ENCODE measurements at regions not wholly inside any gene's neighbourhood (a gene's known extent, or its start where the extent isn't known, plus 50 kb on each side); places are given as distances from the start of the nearest gene placed in this dataset.

DNA sequence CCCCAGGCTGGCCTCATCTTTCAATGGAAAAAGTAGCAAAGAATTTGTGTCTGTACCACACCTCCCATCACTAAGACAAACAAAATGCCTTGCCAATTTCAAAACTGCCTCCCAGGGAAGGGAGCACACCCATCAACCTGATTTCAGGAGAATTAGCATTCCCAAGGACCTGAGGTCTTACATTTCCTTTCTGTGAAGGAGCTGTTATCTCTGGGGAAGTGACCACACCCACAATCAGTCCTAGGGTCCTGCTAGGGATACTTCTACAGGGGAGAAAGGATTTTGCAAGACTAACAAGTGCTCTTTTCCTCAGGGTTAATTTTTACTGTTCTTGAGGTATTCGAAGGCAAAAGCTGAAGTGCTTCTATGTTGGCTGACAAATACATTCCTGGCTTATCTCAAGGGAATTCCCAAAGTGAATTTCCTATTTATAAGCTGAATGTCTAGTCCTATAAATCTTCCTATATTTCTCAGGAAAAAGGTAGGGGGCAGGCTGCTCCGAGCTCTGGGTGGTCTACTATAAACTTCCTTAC, 97.4 kb upstream of the ITGA1 start:
- DNase-seq: no peak

DNA sequence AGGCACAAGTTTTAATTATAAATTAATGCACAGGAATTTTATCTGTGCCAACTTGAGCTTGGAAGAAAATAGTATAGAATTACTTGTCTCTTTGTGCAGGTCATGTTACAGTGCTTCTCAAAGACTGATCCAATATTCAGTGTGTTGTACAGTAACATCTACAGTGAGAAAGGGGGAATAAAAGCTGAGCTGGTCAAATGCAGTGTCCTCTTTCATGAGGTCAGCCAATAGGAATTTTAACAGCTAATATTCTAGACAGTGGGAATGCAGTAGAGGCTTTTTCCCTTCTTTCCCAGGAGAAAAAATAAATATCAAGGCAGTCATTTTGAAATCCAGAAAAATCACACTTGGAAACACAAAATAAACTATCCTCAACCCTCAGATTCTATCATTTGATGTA, 95.7 kb upstream of the ITGA1 start:
- no peak overlapping the region for H3K9ac ChIP-seq (ENCODE audit: low read length)

More for the DNA sequence above, 97.4 kb upstream of the ITGA1 start:
- Histone ChIP-seq H3K9ac (ENCODE audit: low read length) (no peak overlapping the region), H3F3A (ENCODE audit: insufficient read depth, low read length) (no peaks in the 10 kb centered on the region), H3K27me3 (replicated peaks; ENCODE audit: insufficient read depth, low read length) (no peaks in the 10 kb centered on the region), H2AFZ (ENCODE audit: low read length) (no peak overlapping the region), H3K36me3 (replicated peaks; ENCODE audit: insufficient read depth, low read length) (no peaks in the 10 kb centered on the region), H3K27ac (ENCODE audit: low read length) (no peak overlapping the region), H3K4me2 (ENCODE audit: low read depth, low read length) (no peak overlapping the region), H4K20me1 (ENCODE audit: insufficient read depth, low read length) (no peaks in the 10 kb centered on the region), H3K79me2 (ENCODE audit: low read length) (no peaks in the 10 kb centered on the region), H3K9me2 (replicated peaks; ENCODE audit: insufficient read depth, low read length) (no peaks in the 10 kb centered on the region), H3K4me1 (ENCODE audit: low read length) (no peaks in the 10 kb centered on the region), H3K9me3 (replicated peaks; ENCODE audit: insufficient read depth, low read length) (no peaks in the 10 kb centered on the region), H3K4me3 (ENCODE audit: low read length) (no peak overlapping the region)
- TF ChIP-seq, protein P1, sequence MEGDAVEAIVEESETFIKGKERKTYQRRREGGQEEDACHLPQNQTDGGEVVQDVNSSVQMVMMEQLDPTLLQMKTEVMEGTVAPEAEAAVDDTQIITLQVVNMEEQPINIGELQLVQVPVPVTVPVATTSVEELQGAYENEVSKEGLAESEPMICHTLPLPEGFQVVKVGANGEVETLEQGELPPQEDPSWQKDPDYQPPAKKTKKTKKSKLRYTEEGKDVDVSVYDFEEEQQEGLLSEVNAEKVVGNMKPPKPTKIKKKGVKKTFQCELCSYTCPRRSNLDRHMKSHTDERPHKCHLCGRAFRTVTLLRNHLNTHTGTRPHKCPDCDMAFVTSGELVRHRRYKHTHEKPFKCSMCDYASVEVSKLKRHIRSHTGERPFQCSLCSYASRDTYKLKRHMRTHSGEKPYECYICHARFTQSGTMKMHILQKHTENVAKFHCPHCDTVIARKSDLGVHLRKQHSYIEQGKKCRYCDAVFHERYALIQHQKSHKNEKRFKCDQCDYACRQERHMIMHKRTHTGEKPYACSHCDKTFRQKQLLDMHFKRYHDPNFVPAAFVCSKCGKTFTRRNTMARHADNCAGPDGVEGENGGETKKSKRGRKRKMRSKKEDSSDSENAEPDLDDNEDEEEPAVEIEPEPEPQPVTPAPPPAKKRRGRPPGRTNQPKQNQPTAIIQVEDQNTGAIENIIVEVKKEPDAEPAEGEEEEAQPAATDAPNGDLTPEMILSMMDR (IDR thresholded peaks at IDR 0.05; ENCODE audit: low read length): no peak
- no peak for TF ChIP-seq EZH2phosphoT487 (IDR thresholded peaks at IDR 0.05; ENCODE audit: low read length)
- TF ChIP-seq EZH2 (optimal IDR thresholded peaks at IDR 0.05; ENCODE audit: low read depth, low read length): no peak

DNA sequence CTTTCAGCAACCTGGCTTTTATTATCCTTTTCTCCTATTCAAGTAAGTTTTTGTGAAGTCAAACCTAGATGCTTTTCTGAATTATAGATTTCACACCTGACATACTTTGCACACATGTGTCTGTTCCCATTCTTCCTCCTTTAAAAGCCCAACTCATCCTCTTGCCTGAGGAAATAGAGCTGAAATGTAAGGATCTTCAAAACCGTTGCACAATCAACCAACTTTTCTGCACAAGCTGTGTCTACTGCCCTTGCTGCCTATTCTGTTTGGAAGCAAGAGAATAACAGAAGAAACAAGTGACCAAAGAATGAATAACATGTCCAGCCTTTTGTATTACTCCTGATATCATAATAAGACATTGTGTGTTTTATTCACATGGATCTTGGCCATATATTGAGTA, 95.1 kb upstream of the ITGA1 start:
- Histone ChIP-seq H3K27me3 (replicated peaks; ENCODE audit: insufficient read depth, low read length) (no peaks in the 10 kb centered on the region), H4K20me1 (ENCODE audit: insufficient read depth, low read length) (no peaks in the 10 kb centered on the region), H3K9me3 (replicated peaks; ENCODE audit: insufficient read depth, low read length) (no peaks in the 10 kb centered on the region), H3K27ac (ENCODE audit: low read length) (no peak overlapping the region), H3K4me3 (ENCODE audit: low read length) (no peak overlapping the region), H3K9me2 (replicated peaks; ENCODE audit: insufficient read depth, low read length) (0 out of 2 replicates have a peak, but pooled peaks cover 2% of the 10 kb centered on the region), H3F3A (ENCODE audit: insufficient read depth, low read length) (no peaks in the 10 kb centered on the region), H3K4me2 (ENCODE audit: low read depth, low read length) (no peak overlapping the region), H3K9ac (ENCODE audit: low read length) (no peak overlapping the region), H3K36me3 (replicated peaks; ENCODE audit: insufficient read depth, low read length) (no peaks in the 10 kb centered on the region), H3K79me2 (ENCODE audit: low read length) (no peaks in the 10 kb centered on the region), H2AFZ (ENCODE audit: low read length) (no peak overlapping the region), H3K4me1 (ENCODE audit: low read length) (no peaks in the 10 kb centered on the region)
- DNase-seq: no peak
- TF ChIP-seq, protein P1 (IDR thresholded peaks at IDR 0.05; ENCODE audit: low read length): no peak
- no peak for TF ChIP-seq EZH2 (optimal IDR thresholded peaks at IDR 0.05; ENCODE audit: low read depth, low read length)
- TF ChIP-seq EZH2phosphoT487 (IDR thresholded peaks at IDR 0.05; ENCODE audit: low read length): no peak

More for the DNA sequence above, 95.7 kb upstream of the ITGA1 start:
- DNase-seq: no peak
- Histone ChIP-seq H3K4me1 (ENCODE audit: low read length) (no peaks in the 10 kb centered on the region), H3K27ac (ENCODE audit: low read length) (no peak overlapping the region), H3F3A (ENCODE audit: insufficient read depth, low read length) (no peaks in the 10 kb centered on the region), H2AFZ (ENCODE audit: low read length) (no peak overlapping the region), H3K36me3 (replicated peaks; ENCODE audit: insufficient read depth, low read length) (no peaks in the 10 kb centered on the region), H3K9me3 (replicated peaks; ENCODE audit: insufficient read depth, low read length) (no peaks in the 10 kb centered on the region), H3K4me3 (ENCODE audit: low read length) (no peak overlapping the region), H3K27me3 (replicated peaks; ENCODE audit: insufficient read depth, low read length) (no peaks in the 10 kb centered on the region), H4K20me1 (ENCODE audit: insufficient read depth, low read length) (no peaks in the 10 kb centered on the region), H3K9me2 (replicated peaks; ENCODE audit: insufficient read depth, low read length) (0 out of 2 replicates have a peak, but pooled peaks cover 2% of the 10 kb centered on the region), H3K4me2 (ENCODE audit: low read depth, low read length) (no peak overlapping the region), H3K79me2 (ENCODE audit: low read length) (no peaks in the 10 kb centered on the region)
- TF ChIP-seq EZH2phosphoT487 (IDR thresholded peaks at IDR 0.05; ENCODE audit: low read length) (no peak), EZH2 (optimal IDR thresholded peaks at IDR 0.05; ENCODE audit: low read depth, low read length) (no peak)
- TF ChIP-seq, protein P1 (IDR thresholded peaks at IDR 0.05; ENCODE audit: low read length): no peak
